H1 (cell line): ENCODE measurements at regions not wholly inside any gene's neighbourhood (a gene's known extent, or its start where the extent isn't known, plus 50 kb on each side); places are given as distances from the start of the nearest gene placed in this dataset.

ENCODE experiments used
- CTCF ChIA-PET: fragments of 300-600 bp; sonication (Branson Sonifier 250); formaldehyde crosslinking; loops from one replicate; lab custom pipeline; 2021; ENCODE audit not compliant: partially characterized antibody; lab: Charles Lee
- POLR2A ChIA-PET: fragments of 300-600 bp; sonication (Branson Sonifier 250); formaldehyde crosslinking; loops from one replicate; lab custom pipeline; 2021; ENCODE audit warnings: inconsistent platforms; ENCODE audit not compliant: partially characterized antibody; lab: Charles Lee
- DNase-seq, 2 experiments: peaks; one replicate each; pipeline versions ENCODE4 v3.0.0 to v3.0.0-alpha.2; 2010 to 2022; ENCODE audit warnings: low spot score in 2 of 2, low read depth in 1 of 2, mixed read lengths in 1 of 2
- FAIRE-seq: peaks from 2 replicates; lab custom pipeline; 2011; peaks lifted over from hg19 to GRCh38; lab: Jason Lieb, UNC
- H2AFZ ChIP-seq: 2 replicates; pipeline ENCODE4 v1.8.1; 2012; ENCODE audit warnings: low read length, inconsistent platforms
- H2AK5ac ChIP-seq: 2 replicates; pipeline ENCODE4 v1.6.1; 2013; ENCODE audit warnings: low read depth, low read length
- H2BK120ac ChIP-seq: replicated peaks from 2 replicates; pipeline ENCODE3; 2013; ENCODE audit warnings: low read depth, low read length, inconsistent platforms
- H2BK12ac ChIP-seq: 2 replicates; pipeline ENCODE4 v1.6.1; 2013; ENCODE audit warnings: low read depth, low read length
- H2BK15ac ChIP-seq: 2 replicates; pipeline ENCODE4 v1.6.1; 2013; ENCODE audit warnings: low read length
- H2BK20ac ChIP-seq: 2 replicates; pipeline ENCODE4 v1.6.1; 2013; ENCODE audit warnings: low read length
- H2BK5ac ChIP-seq: 2 replicates; pipeline ENCODE4 v1.6.1; 2013; ENCODE audit warnings: low read depth, low read length
- H3K14ac ChIP-seq: 2 replicates; pipeline ENCODE4 v1.6.1; 2013; ENCODE audit warnings: inconsistent platforms; ENCODE audit not compliant: insufficient read length
- H3K18ac ChIP-seq: 2 replicates; pipeline ENCODE4 v1.6.1; 2013; ENCODE audit warnings: low read length; ENCODE audit errors: extremely low read depth
- H3K23ac ChIP-seq: 2 replicates; pipeline ENCODE4 v1.6.1; 2013; ENCODE audit warnings: inconsistent platforms; ENCODE audit not compliant: insufficient read length
- H3K23me2 ChIP-seq: 2 replicates; pipeline ENCODE4 v1.6.1; 2013; ENCODE audit warnings: low read depth, low read length
- H3K27ac ChIP-seq: 2 replicates; pipeline ENCODE4 v1.6.1; 2011; ENCODE audit warnings: low read depth, low read length, inconsistent platforms
- H3K27me3 ChIP-seq, 4 experiments: replicated peaks in 1 of 4; 1 replicate in 1 of 4; 2 replicates in 3 of 4; pipeline versions ENCODE4 v1.6.1 to v1.8.1; 2011 to 2013; ENCODE audit warnings: low read length in 3 of 4, mild to moderate bottlenecking in 3 of 4, inconsistent platforms in 2 of 4, mixed read lengths in 2 of 4, moderate library complexity in 1 of 4; ENCODE audit not compliant: control insufficient read depth in 3 of 4, insufficient read depth in 3 of 4; ENCODE audit errors: extremely low read depth in 1 of 4
- H3K36me3 ChIP-seq, 4 experiments: 2 replicates each; pipeline versions ENCODE4 v1.6.1 to v1.8.1; 2011 to 2013; ENCODE audit warnings: mild to moderate bottlenecking in 4 of 4, low read length in 3 of 4, moderate library complexity in 2 of 4, control low read depth in 1 of 4, inconsistent platforms in 1 of 4; ENCODE audit not compliant: insufficient read depth in 4 of 4, control insufficient read depth in 2 of 4
- H3K4ac ChIP-seq: replicated peaks from 2 replicates; pipeline ENCODE3; 2013; ENCODE audit warnings: low read length, low read depth, mixed read lengths, inconsistent platforms; ENCODE audit not compliant: insufficient read length
- H3K4me1 ChIP-seq, 4 experiments: replicated peaks in 1 of 4; 1 replicate in 1 of 4; 2 replicates in 3 of 4; pipeline versions ENCODE4 v1.6.1 to v1.8.1; 2011 to 2013; ENCODE audit warnings: low read length in 3 of 4, inconsistent platforms in 2 of 4, mixed read lengths in 1 of 4; ENCODE audit not compliant: insufficient read depth in 4 of 4, control insufficient read depth in 3 of 4
- H3K4me2 ChIP-seq, 2 experiments: 2 replicates each; pipeline versions ENCODE4 v1.6.1 to v1.8.1; 2011 to 2013; ENCODE audit warnings: low read depth in 2 of 2, low read length in 2 of 2, control low read depth in 1 of 2, inconsistent platforms in 1 of 2, mild to moderate bottlenecking in 1 of 2; ENCODE audit not compliant: insufficient read depth in 1 of 2
- H3K4me3 ChIP-seq, 4 experiments: fragments of 200-600, 300-600 bp in 1 of 4; sonication (generic), shearing (Covaris generic), sonication (Bioruptor Twin) in 1 of 4; 2 replicates each; pipeline versions ENCODE4 v1.5.1 to v1.8.1; 2011 to 2016; ENCODE audit warnings: low read length in 4 of 4, low read depth in 3 of 4, control low read depth in 2 of 4, inconsistent platforms in 2 of 4, mild to moderate bottlenecking in 2 of 4, mixed read lengths in 1 of 4, moderate library complexity in 1 of 4; ENCODE audit not compliant: insufficient read depth in 2 of 4; ENCODE audit errors: extremely low read depth in 1 of 4
- H3K56ac ChIP-seq: replicated peaks from 2 replicates; pipeline ENCODE3; 2013; ENCODE audit warnings: low read depth, mild to moderate bottlenecking, mixed read lengths, low read length, inconsistent platforms; ENCODE audit not compliant: insufficient read length
- H3K79me1 ChIP-seq: 2 replicates; pipeline ENCODE4 v1.6.1; 2013; ENCODE audit warnings: low read depth, low read length, control low read depth
- H3K79me2 ChIP-seq, 2 experiments: 2 replicates each; pipeline versions ENCODE4 v1.6.1 to v1.8.1; 2012 to 2013; ENCODE audit warnings: low read length in 2 of 2, mild to moderate bottlenecking in 2 of 2, inconsistent platforms in 1 of 2; ENCODE audit not compliant: insufficient read depth in 2 of 2, control insufficient read depth in 1 of 2
- H3K9ac ChIP-seq, 4 experiments: replicated peaks in 1 of 4; 1 replicate in 1 of 4; 2 replicates in 3 of 4; pipeline versions ENCODE4 v1.6.1 to v1.8.1; 2011 to 2013; ENCODE audit warnings: low read depth in 3 of 4, low read length in 3 of 4, control low read depth in 2 of 4, mild to moderate bottlenecking in 2 of 4, moderate library complexity in 2 of 4, inconsistent platforms in 1 of 4; ENCODE audit errors: extremely low read depth in 1 of 4
- H3K9me3 ChIP-seq, 2 experiments: 2 replicates each; pipeline versions ENCODE4 v1.6.1 to v1.8.1; 2012 to 2013; ENCODE audit warnings: mild to moderate bottlenecking in 2 of 2, moderate library complexity in 2 of 2, control low read depth in 1 of 2, inconsistent platforms in 1 of 2, low read depth in 1 of 2, low read length in 1 of 2, mixed read lengths in 1 of 2; ENCODE audit not compliant: insufficient read depth in 2 of 2
- H4K20me1 ChIP-seq, 2 experiments: replicated peaks in 1 of 2; 2 replicates each; pipeline versions ENCODE3 to v1.8.1; 2011 to 2013; ENCODE audit warnings: inconsistent platforms in 2 of 2, low read length in 2 of 2, mild to moderate bottlenecking in 1 of 2; ENCODE audit not compliant: insufficient read depth in 2 of 2, control insufficient read depth in 1 of 2
- H4K5ac ChIP-seq: 2 replicates; pipeline ENCODE4 v1.6.1; 2013; ENCODE audit warnings: low read length, low read depth, mixed read lengths, inconsistent platforms; ENCODE audit not compliant: insufficient read length
- H4K8ac ChIP-seq: 2 replicates; pipeline ENCODE4 v1.8.0; 2013; ENCODE audit warnings: mild to moderate bottlenecking, moderate library complexity, low read length, inconsistent platforms; ENCODE audit not compliant: insufficient read depth; ENCODE audit errors: extremely low read depth
- H4K91ac ChIP-seq: replicated peaks from 2 replicates; pipeline ENCODE3; 2013; ENCODE audit warnings: low read length, mixed read lengths, inconsistent platforms; ENCODE audit not compliant: insufficient read length
- EZH2 ChIP-seq: fragments of 200-600 bp; sonication (generic); IDR thresholded peaks from 2 replicates; pipeline ENCODE4 v1.7.1; 2012; ENCODE audit warnings: low read depth, mild to moderate bottlenecking, moderate library complexity, low read length, inconsistent platforms; ENCODE audit not compliant: severe bottlenecking
- GTF2F1 ChIP-seq: IDR thresholded peaks from 2 replicates; pipeline ENCODE4 v1.6.1; 2012; ENCODE audit warnings: low read depth, low read length, improper control_type of control experiment, borderline replicate concordance
- KDM1A ChIP-seq: fragments of 200-600, 300-600 bp; sonication (generic); IDR thresholded peaks from 2 replicates; pipeline ENCODE4 v1.7.1; 2016; ENCODE audit warnings: mild to moderate bottlenecking, low read length, borderline replicate concordance
- MAFK ChIP-seq: IDR thresholded peaks from 2 replicates; pipeline ENCODE4 v1.6.1; 2012; ENCODE audit warnings: low read depth, mild to moderate bottlenecking, improper control_type of control experiment, low read length
- SIN3A ChIP-seq, 2 experiments: IDR thresholded peaks in 1 of 2; conservative IDR thresholded peaks in 1 of 2; 2 replicates each; pipeline ENCODE4 v1.6.1; 2011 to 2012; ENCODE audit warnings: low read length in 2 of 2, improper control_type of control experiment in 1 of 2, low read depth in 1 of 2, mild to moderate bottlenecking in 1 of 2
- TBP ChIP-seq: IDR thresholded peaks from 2 replicates; pipeline ENCODE4 v1.6.1; 2011; ENCODE audit warnings: low read depth, low read length, improper control_type of control experiment
- WGBS, 2 experiments: shearing (Covaris generic) in 1 of 2; methylation state at CpG; one replicate each; pipeline versions ENCODE4 v1.1.6 to v1.1.7; 2013 to 2015; ENCODE audit warnings: low lambda C conversion rate in 2 of 2, mixed read lengths in 2 of 2, inconsistent platforms in 1 of 2, low coverage in 1 of 2, missing lambda C conversion rate in 1 of 2; ENCODE audit not compliant: insufficient replicate concordance in 2 of 2, insufficient coverage in 1 of 2, insufficient read length in 1 of 2; ENCODE audit errors: extremely low coverage in 1 of 2, missing lambda C conversion rate in 1 of 2; 5-methylcytosine and 5-hydroxymethylcytosine counted together

- no peak overlapping the region for H3K4me2 ChIP-seq
- no peak overlapping the region for H2BK5ac ChIP-seq
- no peak overlapping the region for H4K91ac ChIP-seq
- no peak for DNase-seq
- FAIRE-seq = no peak
- ChIA-PET CTCF (no interaction called here), POLR2A (no interaction called here)
- no peak overlapping the region for H3K27ac ChIP-seq
- H4K20me1 ChIP-seq = no peaks in the 10 kb centered on the region
- no peak overlapping the region for H2BK120ac ChIP-seq
- H3K79me1 ChIP-seq = no peaks in the 10 kb centered on the region
- no peak overlapping the region for H3K56ac ChIP-seq
- H4K8ac ChIP-seq = no peak overlapping the region
- no peak overlapping the region for H3K4me3 ChIP-seq
- no peaks in the 10 kb centered on the region for H3K23me2 ChIP-seq
- H2BK15ac ChIP-seq = no peak overlapping the region
- H3K14ac ChIP-seq = no peak overlapping the region
- H4K5ac ChIP-seq = no peak overlapping the region
- H2BK20ac ChIP-seq = no peak overlapping the region
- H3K18ac ChIP-seq = no peak overlapping the region
- H3K27me3 ChIP-seq = no peaks in the 10 kb centered on the region
- 96% methylated on average over 3 of the region's 3 CpGs; no CpG with 5 or more reads in 1 of the 2 experiments for WGBS, 2 experiments
- no peak overlapping the region for H3K4ac ChIP-seq
- H3K79me2 ChIP-seq = no peaks in the 10 kb centered on the region
- no peak overlapping the region for H3K23ac ChIP-seq
- H2AK5ac ChIP-seq = no peak overlapping the region
- TF ChIP-seq GTF2F1 = no peak
- TF ChIP-seq SIN3A (conservative IDR thresholded peaks at IDR 0.05 in 1 of 2, IDR thresholded peaks at IDR 0.05 in 1 of 2; ENCODE audit: low read depth in 1 of 2, low read length in 2 of 2) = no peak
- TF ChIP-seq KDM1A = no peak
- TF ChIP-seq EZH2 = no peak
- TF ChIP-seq TBP = no peak
- no peak for TF ChIP-seq MAFK
- H3K36me3 ChIP-seq = no peaks in the 10 kb centered on the region
- no peak overlapping the region for H2BK12ac ChIP-seq
- no peak overlapping the region for H3K9ac ChIP-seq
- no peaks in the 10 kb centered on the region for H3K4me1 ChIP-seq
- no peaks in the 10 kb centered on the region for H3K9me3 ChIP-seq
- no peak overlapping the region for H2AFZ ChIP-seq
These were observed 261.9 kb upstream of the ETAA1 start for GRCh38 chr2:67135208-67135607.
